ENCODE measurements at regions not wholly inside any gene's neighbourhood (a gene's known extent, or its start where the extent isn't known, plus 50 kb on each side); places are given as distances from the start of the nearest gene placed in this dataset.
"Not testable (repeated sequence)": the region's sequence is repeated elsewhere in the genome, so short reads cannot be mapped to it uniquely, and the experiment has no call there.

GRCh38 chr20:30500829-30501440, 756.5 kb upstream of the DEFB115 start:
- no peak for DNase-seq (ENCODE audit: low read depth, low spot score)
- no peak for TF ChIP-seq CTCF (IDR thresholded peaks at IDR 0.05; ENCODE audit: low read depth, low read length)
- in situ Hi-C loops (cut with HindIII; ENCODE audit: low sequenced_read_pairs): no loop called here
- H3K4me3 ChIP-seq (ENCODE audit: low read depth, low read length): no peak overlapping the region

GRCh38 chr20:30502670-30503069, 754.8 kb upstream of the DEFB115 start:
- no peak for DNase-seq (ENCODE audit: low read depth, low spot score)
- no peak overlapping the region for H3K4me3 ChIP-seq (ENCODE audit: low read depth, low read length)
- in situ Hi-C loops (cut with HindIII; ENCODE audit: low sequenced_read_pairs): no loop called here
- TF ChIP-seq CTCF (IDR thresholded peaks at IDR 0.05; ENCODE audit: low read depth, low read length): no peak

GRCh38 chr20:30503204-30503603, 754.3 kb upstream of the DEFB115 start:
- H3K4me3 ChIP-seq (ENCODE audit: low read depth, low read length); DNase-seq (ENCODE audit: low read depth, low spot score); in situ Hi-C loops (cut with HindIII; ENCODE audit: low sequenced_read_pairs): not testable (repeated sequence)

GRCh38 chr20:30503992-30504570, 753.4 kb upstream of the DEFB115 start:
- in situ Hi-C loops (cut with HindIII; ENCODE audit: low sequenced_read_pairs): no loop called here

GRCh38 chr20:30505566-30505965, 751.9 kb upstream of the DEFB115 start:
- in situ Hi-C loops (cut with HindIII; ENCODE audit: low sequenced_read_pairs): no loop called here
- no peak for DNase-seq (ENCODE audit: low read depth, low spot score)
- no peak for TF ChIP-seq CTCF (IDR thresholded peaks at IDR 0.05; ENCODE audit: low read depth, low read length)
- H3K4me3 ChIP-seq (ENCODE audit: low read depth, low read length): no peak overlapping the region

More at GRCh38 chr20:30503992-30504570, 753.4 kb upstream of the DEFB115 start:
- no peak for TF ChIP-seq CTCF (IDR thresholded peaks at IDR 0.05; ENCODE audit: low read depth, low read length)
- no peak for DNase-seq (ENCODE audit: low read depth, low spot score)
- no peak overlapping the region for H3K4me3 ChIP-seq (ENCODE audit: low read depth, low read length)

GRCh38 chr20:30506100-30506499, 751.4 kb upstream of the DEFB115 start:
- no peak for TF ChIP-seq CTCF (IDR thresholded peaks at IDR 0.05; ENCODE audit: low read depth, low read length)
- in situ Hi-C loops (cut with HindIII; ENCODE audit: low sequenced_read_pairs): no loop called here
- no peak overlapping the region for H3K4me3 ChIP-seq (ENCODE audit: low read depth, low read length)
- no peak for DNase-seq (ENCODE audit: low read depth, low spot score)

- not testable (repeated sequence) for DNase-seq (ENCODE audit: low read depth, low spot score)
Measured at GRCh38 chr20:30508382-30508781, 749.1 kb upstream of the DEFB115 start.

More at GRCh38 chr20:30508382-30508781, 749.1 kb upstream of the DEFB115 start:
- H3K4me3 ChIP-seq (ENCODE audit: low read depth, low read length); in situ Hi-C loops (cut with HindIII; ENCODE audit: low sequenced_read_pairs): not testable (repeated sequence)
